OCI-LY3 (cell line): ENCODE measurements at regions not wholly inside any gene's neighbourhood (a gene's known extent, or its start where the extent isn't known, plus 50 kb on each side); places are given as distances from the start of the nearest gene placed in this dataset.
"Not testable (repeated sequence)": the region's sequence is repeated elsewhere in the genome, so short reads cannot be mapped to it uniquely, and the experiment has no call there.

Source experiments
- EZH2phosphoT487 ChIP-seq: fragments of 200-600 bp; shearing (Covaris generic); IDR thresholded peaks from 2 replicates; pipeline ENCODE4 v1.6.1; 2018; ENCODE audit warnings: antibody characterized with exemption, mixed run types, low read depth
- TF ChIP-seq, protein P1 (sequence below): fragments of 200-600, 300-600 bp; sonication (generic); IDR thresholded peaks from 2 replicates; pipeline ENCODE4 v1.5.1; 2014; ENCODE audit warnings: antibody characterized with exemption, low read length, low read depth

DNA sequence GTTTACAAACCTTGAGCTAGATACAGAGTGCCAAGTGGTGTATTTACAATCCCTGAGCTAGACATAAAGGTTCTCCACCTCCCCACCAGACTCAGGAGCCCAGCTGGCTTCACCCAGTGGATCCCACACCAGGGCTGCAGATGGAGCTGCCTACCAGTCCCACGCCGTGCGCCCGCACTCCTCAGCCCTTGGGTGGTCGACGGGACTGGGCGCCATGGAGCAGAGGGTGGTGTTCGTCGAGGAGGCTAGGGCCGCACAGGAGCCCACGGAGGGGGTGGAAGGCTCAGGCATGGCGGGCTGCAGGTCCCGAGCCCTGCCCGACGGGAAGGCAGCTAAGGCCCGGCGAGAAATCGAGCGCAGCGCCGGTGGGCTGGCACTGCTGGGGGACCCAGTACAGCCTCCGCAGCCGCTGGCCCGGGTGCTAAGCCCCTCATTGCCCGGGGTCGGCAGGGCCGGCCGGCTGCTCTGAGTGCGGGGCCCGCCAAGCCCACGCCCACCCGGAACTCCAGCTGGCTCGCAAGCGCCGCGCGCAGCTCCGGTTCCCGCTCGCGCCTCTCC lies 421.1 kb upstream of the BCHE start:
- TF ChIP-seq, protein P1, sequence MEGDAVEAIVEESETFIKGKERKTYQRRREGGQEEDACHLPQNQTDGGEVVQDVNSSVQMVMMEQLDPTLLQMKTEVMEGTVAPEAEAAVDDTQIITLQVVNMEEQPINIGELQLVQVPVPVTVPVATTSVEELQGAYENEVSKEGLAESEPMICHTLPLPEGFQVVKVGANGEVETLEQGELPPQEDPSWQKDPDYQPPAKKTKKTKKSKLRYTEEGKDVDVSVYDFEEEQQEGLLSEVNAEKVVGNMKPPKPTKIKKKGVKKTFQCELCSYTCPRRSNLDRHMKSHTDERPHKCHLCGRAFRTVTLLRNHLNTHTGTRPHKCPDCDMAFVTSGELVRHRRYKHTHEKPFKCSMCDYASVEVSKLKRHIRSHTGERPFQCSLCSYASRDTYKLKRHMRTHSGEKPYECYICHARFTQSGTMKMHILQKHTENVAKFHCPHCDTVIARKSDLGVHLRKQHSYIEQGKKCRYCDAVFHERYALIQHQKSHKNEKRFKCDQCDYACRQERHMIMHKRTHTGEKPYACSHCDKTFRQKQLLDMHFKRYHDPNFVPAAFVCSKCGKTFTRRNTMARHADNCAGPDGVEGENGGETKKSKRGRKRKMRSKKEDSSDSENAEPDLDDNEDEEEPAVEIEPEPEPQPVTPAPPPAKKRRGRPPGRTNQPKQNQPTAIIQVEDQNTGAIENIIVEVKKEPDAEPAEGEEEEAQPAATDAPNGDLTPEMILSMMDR = not testable (repeated sequence)
- not testable (repeated sequence) for TF ChIP-seq EZH2phosphoT487
